GM21619 (cell line): ENCODE measurements at regions not wholly inside any gene's neighbourhood (a gene's known extent, or its start where the extent isn't known, plus 50 kb on each side); places are given as distances from the start of the nearest gene placed in this dataset.
"Not testable (repeated sequence)": the region's sequence is repeated elsewhere in the genome, so short reads cannot be mapped to it uniquely, and the experiment has no call there.

Experiments
- ATAC-seq: cut with Tn5 transposase; IDR thresholded peaks from one replicate; pipeline ENCODE4 v1.9.1; 2021; ENCODE audit not compliant: unreplicated experiment

GRCh38 chr9:75197561-75197960, 109.2 kb downstream of the OSTF1 start:
- no peak for ATAC-seq

GRCh38 chr9:75198436-75198835, 110.1 kb downstream of the OSTF1 start:
- ATAC-seq, result no peak

- ATAC-seq, result no peak
Measured at GRCh38 chr9:75200892-75201470, 112.7 kb downstream of the OSTF1 start.

- no peak for ATAC-seq
Measured at GRCh38 chr9:75201480-75202209, 113.3 kb downstream of the OSTF1 start.

GRCh38 chr9:75207997-75208396, 119.7 kb downstream of the OSTF1 start:
- not testable (repeated sequence) for ATAC-seq

- no peak for ATAC-seq
Measured at GRCh38 chr9:75210215-75210614, 121.9 kb downstream of the OSTF1 start.

- no peak for ATAC-seq
Measured at GRCh38 chr9:75213765-75214164, 125.5 kb downstream of the OSTF1 start.

GRCh38 chr9:75226403-75227139, 138.3 kb downstream of the OSTF1 start:
- ATAC-seq, result no peak

- no peak for ATAC-seq
Measured at GRCh38 chr9:75228893-75229292, 140.6 kb downstream of the OSTF1 start.

GRCh38 chr9:75229605-75230332, 141.5 kb downstream of the OSTF1 start:
- no peak for ATAC-seq

GRCh38 chr9:75230469-75230868, 142.2 kb downstream of the OSTF1 start:
- ATAC-seq, result no peak

GRCh38 chr9:75231167-75231566, 142.9 kb downstream of the OSTF1 start:
- no peak for ATAC-seq

GRCh38 chr9:75233011-75233410, 144.7 kb downstream of the OSTF1 start:
- no peak for ATAC-seq

- ATAC-seq, result no peak
Measured at GRCh38 chr9:75235632-75236031, 147.3 kb downstream of the OSTF1 start.

- peak; percentile 91 for ATAC-seq
Measured at GRCh38 chr9:75238311-75238976, 150.1 kb downstream of the OSTF1 start.

GRCh38 chr9:75239176-75239575, 150.9 kb downstream of the OSTF1 start:
- ATAC-seq, result no peak

- ATAC-seq, result no peak
Measured at GRCh38 chr9:75242426-75242825, 154.1 kb downstream of the OSTF1 start.

- no peak for ATAC-seq
Measured at GRCh38 chr9:75246949-75247348, 158.6 kb downstream of the OSTF1 start.

GRCh38 chr9:75265525-75265972, 177.2 kb downstream of the OSTF1 start:
- ATAC-seq, result peak; percentile 79

GRCh38 chr9:75269197-75269596, 180.9 kb downstream of the OSTF1 start:
- no peak for ATAC-seq

GRCh38 chr9:75273055-75273454, 184.7 kb downstream of the OSTF1 start:
- ATAC-seq, result not testable (repeated sequence)
